A172 (cell line): ENCODE measurements at regions not wholly inside any gene's neighbourhood (a gene's known extent, or its start where the extent isn't known, plus 50 kb on each side); places are given as distances from the start of the nearest gene placed in this dataset.
"Not testable (repeated sequence)": the region's sequence is repeated elsewhere in the genome, so short reads cannot be mapped to it uniquely, and the experiment has no call there.

Source experiments
- DNase-seq: peaks from one replicate; pipeline ENCODE4 v3.0.0-alpha.2; 2015; ENCODE audit warnings: low spot score

DNA sequence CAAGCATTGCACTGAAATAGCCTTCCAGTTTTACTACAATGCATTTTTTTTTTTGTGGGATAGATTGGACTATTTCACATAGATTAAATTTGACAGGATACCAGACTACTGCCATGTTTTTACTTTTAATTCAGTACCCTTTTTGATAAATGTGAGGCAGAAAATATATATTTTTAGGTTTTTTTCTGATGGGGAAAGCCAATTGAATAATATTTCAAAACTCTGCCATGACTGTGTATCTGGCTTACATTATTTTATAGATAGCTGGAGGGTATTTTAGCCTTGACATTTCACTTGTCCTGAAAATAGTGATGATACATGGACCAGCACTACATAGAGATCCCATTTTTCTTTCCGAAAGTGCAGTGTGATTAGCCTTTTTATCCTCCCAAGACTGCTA is 133.5 kb upstream of the PRR16 start:
- no peak for DNase-seq

DNA sequence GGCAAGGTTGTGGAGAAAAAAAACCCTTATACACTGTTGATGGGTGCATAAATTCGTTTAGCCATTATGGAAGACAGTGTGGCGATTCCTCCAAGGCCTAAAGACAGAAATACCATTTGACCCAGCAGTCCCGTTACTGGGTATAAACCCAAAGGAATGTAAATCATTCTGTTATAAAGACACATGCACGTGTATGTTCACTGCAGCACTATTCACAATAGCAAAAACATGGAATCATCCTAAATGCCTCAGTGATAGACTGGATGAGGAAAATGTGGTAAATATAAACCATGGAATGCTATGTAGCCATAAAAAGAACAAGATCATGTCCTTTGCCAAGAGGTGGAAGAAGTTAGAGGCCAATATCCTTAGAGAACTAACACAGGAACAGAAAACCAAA is 119.9 kb upstream of the PRR16 start:
- DNase-seq, result no peak

- DNase-seq, result peak; percentile 5
Measured at GRCh38 chr5:120345947-120346346, 118.2 kb upstream of the PRR16 start.

DNA sequence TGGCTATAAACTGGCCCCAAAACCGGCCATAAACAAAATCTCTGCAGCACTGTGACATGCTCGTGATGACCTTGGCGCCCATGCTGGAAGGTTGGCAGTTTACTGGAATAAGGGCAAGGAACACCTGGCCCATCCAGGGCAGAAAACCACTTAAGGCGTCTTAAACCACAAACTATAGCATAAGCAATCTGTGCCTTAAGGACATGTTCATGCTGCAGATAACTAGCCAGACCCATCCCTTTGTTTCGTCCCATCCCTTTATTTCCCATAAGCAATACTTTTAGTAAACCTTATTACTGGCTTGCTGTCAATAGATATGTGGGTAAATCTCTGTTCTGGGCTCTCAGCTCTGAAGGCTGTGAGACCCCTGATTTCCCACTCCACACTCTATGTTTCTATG is 113.0 kb upstream of the PRR16 start:
- DNase-seq, result not testable (repeated sequence)

DNA sequence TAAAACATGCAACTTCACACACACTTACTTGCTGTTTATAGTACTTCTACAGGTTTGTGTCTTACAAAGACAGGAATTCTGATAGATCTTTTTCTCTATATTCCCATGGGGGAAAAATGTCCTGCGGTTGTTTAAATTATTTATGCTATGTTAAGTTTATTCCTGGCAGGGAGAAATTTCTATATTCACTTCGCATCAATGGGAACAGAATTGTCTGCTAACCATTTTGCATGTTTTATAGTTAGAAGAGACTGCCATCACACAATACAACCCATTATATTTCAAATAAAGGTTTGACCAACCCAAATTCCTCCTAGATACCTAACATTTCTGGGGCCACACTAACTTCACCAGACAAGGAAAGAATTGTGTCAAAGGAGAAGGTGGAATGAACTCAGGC is 110.0 kb upstream of the PRR16 start:
- DNase-seq, result no peak

GRCh38 chr5:120358949-120359348 is 105.2 kb upstream of the PRR16 start:
- DNase-seq, result no peak

DNA sequence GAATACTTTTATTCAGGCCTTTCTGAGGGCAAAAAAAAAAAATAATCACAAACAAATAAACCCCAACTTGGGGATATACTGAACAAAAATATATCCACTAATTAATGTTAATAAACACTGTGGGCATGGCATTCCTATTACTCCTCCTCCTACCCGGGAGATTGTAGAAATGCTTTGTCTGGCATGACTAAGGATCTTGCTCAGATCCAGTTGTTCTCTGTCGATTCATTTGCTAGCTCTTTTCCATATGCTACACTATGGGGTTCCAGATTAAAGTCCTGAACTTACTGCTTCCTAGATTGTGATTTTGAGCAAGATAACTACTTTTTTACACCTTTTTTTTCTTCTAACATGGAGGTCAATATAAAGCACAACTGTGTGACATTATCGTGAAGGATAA is 102.2 kb upstream of the PRR16 start:
- DNase-seq, result no peak

DNA sequence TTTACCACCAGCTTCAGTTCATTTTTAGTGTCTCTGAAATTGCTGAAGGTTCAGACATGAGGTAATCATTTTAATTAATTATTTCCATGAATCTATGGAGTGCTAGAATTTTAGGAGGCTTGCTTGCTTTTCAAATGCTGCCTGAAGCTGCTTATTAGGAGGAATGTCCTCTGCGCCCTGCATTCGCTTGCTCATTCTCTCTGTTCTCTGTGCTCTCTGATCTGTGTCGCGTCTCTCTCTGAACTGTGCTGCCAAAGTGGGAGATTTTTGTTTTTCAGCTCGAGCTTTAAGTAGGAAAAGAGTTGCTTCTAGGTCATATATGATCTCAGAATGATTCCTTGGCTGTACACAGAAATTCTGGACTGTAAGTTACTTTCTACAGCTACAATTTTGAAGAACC is 101.7 kb upstream of the PRR16 start:
- DNase-seq, result no peak

DNA sequence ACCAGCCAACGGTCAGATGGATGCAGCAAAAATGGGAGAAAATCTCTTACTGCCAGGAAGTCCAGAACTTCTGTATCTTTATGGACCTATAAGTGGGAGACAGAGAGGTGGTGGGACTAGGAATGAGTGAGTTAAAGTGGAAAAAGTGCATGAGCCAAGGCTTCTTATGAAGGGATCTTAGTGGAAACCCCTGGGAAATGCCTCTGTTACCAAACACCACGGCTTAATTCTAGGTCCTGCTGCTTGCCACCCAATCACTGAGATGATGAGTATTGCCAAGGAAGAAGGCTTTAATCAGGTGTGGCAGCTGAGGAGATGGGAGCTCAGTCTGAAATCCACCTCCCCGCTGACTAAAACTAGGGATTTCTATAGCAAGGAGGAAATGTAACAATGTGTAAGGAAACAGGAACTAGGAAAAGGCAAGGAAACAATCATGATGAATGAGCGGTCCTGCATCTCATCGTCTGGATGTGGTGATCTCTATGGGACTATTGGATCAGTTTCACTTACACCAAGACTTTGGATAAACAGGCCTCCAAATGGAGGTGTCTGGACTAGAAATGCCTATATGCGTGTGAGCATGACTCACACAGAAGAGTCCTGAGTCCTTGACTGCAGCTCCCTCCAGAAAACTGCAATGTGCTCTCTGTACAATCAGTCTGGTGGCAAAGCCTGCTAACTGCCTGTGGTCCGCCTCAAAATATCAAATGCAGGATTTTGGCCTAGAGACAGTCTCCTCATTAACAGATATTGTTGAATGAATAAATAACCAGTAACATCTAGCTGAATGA is 98.2 kb upstream of the PRR16 start:
- DNase-seq, result no peak

DNA sequence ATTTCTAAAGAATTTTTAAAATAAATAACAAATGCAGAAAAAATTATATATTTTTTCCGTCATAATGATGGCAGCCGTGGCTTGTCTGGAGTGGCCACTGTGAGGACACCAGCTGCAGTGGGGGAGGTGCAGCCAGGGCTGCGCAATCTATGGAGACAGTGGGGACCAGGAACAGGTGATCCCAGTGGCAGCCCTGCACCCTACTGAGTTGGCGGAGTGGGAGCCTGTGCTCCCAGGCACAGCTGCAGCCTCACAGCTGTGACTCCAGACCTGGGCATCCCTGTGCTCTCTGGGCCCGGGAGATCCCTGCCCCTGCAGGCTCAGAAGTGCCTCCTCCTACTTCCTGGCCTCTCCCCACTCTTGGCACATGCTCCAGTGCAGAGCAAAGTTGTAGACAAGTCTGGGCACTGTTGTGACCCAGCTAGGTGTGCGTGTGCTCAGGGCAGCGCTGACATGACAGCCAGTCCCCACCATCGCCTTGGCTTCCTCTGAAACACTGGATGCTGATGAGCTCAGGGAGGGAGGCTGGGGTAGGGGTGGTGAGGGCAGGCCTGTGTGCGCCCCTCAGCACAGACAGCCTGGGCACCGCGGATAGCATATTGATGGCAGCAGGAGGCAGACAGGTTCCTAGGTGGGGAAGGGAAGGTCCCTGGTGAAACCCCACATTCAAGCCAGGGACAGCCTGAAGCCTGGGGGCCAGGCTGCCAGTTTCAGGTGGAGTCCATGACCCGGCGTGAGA is 96.0 kb upstream of the PRR16 start:
- DNase-seq, result no peak

GRCh38 chr5:120368923-120369715 is 95.0 kb upstream of the PRR16 start:
- DNase-seq, result no peak

- DNase-seq, result no peak
Measured at GRCh38 chr5:120372899-120373298, 91.2 kb upstream of the PRR16 start.

GRCh38 chr5:120375248-120375647 is 88.9 kb upstream of the PRR16 start:
- no peak for DNase-seq

DNA sequence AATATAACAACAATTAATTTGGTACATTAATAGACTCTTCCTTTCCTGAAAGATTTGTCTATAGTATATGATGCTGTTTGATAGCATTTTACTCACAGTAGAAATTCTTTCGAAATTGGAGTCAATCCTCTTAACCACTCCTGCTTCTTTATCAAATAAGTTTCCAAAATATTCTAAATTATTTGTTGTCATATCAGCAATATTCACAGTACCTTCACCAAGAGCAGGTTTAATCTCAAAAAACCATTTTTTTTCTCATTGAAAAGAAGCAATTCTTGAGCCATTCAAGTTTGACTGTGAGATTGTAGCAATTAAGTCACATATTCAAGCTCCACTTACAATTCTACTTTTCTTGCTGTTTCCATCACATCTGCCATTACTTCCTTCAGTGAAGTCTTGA is 83.5 kb upstream of the PRR16 start:
- no peak for DNase-seq

DNA sequence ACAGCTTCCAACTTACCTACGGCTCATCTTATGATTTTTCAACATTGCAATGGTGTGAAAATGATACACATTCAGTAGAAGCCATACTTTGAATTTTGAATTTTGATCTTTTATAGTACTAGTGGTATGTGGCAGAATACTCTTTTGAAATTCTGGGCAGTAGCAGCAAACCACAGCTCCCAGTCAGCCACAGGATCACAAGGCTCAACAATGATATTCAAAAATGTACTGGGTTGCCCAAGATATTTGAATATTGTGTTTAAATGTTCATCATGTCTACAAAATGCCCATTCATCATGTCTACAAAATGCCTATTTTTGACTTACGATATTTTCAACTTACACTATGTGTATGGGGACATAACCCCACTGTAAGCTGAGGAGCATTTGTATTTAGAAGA is 81.3 kb upstream of the PRR16 start:
- DNase-seq, result no peak

DNA sequence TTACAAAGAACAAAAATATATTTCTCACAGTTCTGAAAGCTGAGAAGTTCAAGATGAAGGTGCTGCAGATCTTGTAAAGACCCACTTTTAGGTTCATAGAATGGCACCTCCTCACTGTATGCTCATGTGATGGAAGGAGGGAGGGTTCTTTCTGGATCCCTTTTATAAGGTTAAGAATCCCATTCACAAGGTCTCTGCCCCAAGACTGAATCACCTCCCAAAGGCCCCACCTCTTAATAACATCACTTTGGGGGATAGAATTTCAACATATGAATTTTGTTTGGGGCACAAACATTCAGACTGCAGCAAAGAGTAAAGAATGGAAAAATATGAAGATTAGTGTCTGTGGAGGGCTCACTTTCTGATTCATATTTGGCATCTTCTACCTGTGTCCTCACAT is 77.1 kb upstream of the PRR16 start:
- DNase-seq, result no peak

GRCh38 chr5:120388016-120388781 is 75.9 kb upstream of the PRR16 start:
- peak; percentile 92 for DNase-seq

DNA sequence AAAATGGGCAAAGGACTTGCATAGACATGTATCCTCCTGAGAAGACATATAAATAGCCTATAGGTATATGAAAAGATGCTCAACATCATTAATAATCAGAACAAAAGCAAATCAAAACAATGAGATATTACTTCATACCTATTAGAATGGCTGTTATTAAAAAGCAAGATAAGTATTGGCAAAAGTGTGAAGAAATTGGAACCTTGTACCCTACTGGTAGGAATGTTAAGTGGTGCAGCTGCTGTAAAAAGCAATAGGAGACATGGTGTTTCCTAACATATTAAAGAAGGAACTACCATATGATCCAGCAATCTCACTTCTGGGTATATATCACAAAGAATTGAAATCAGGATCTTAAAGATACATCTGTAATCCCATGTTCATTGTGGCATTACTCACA is 69.8 kb upstream of the PRR16 start:
- no peak for DNase-seq

- DNase-seq, result peak; percentile 56
Measured at GRCh38 chr5:120396186-120396585, 67.9 kb upstream of the PRR16 start.

- DNase-seq, result no peak
Measured at GRCh38 chr5:120400356-120400755, 63.7 kb upstream of the PRR16 start.

GRCh38 chr5:120402606-120403005 is 61.5 kb upstream of the PRR16 start:
- no peak for DNase-seq
